ENCODE measurements at regions not wholly inside any gene's neighbourhood (a gene's known extent, or its start where the extent isn't known, plus 50 kb on each side); places are given as distances from the start of the nearest gene placed in this dataset.

DNA sequence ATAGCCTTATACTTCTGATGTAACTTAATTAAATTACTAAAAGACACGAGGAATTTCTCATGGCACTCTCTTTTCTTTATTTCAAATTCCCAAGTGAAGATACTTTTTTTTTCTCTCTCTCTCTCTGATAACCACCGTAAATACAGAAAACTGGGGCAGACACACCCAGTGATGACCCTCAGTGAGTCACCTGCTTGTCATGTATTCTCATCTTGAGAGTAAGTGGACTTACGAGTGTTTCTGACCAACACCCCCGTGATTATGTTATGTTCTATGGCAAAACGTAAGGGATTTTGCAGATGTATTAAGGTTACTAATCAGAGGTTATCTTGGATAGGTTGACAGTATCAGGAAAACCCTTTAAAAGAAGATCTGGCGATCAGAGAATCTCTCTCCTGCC is 348.8 kb upstream of the ZNF717 start:
- 19% methylated on average over 6 of the region's 6 CpGs for WGBS
- no peak overlapping the region for H2AFZ ChIP-seq (ENCODE audit: low read depth, low read length)
- peak; percentile 38 for DNase-seq
- no peak overlapping the region for H3K4ac ChIP-seq (ENCODE audit: low read depth in 1 of 2, low read length in 2 of 2)
- no peaks in the 10 kb centered on the region for H3K27me3 ChIP-seq (ENCODE audit: control insufficient read depth in 1 of 2, insufficient read depth in 1 of 2, low read length in 2 of 2)
- H3K14ac ChIP-seq (ENCODE audit: low read length in 2 of 2): no peak overlapping the region
- no peak overlapping the region for H2BK12ac ChIP-seq (ENCODE audit: low read length in 2 of 2)
- H2AK5ac ChIP-seq (ENCODE audit: low read length, severe bottlenecking): no peak overlapping the region
- no peaks in the 10 kb centered on the region for H3K9me3 ChIP-seq (ENCODE audit: control insufficient read depth, low read length)
- no peak overlapping the region for H3K4me3 ChIP-seq (ENCODE audit: insufficient read depth in 1 of 2, low read depth in 1 of 2, low read length in 2 of 2)
- no peak overlapping the region for H3K27ac ChIP-seq (ENCODE audit: low read length, poor library complexity, severe bottlenecking)
- H3K9ac ChIP-seq (ENCODE audit: low read length): no peak overlapping the region
- no peak overlapping the region for H2BK5ac ChIP-seq (ENCODE audit: low read depth, low read length, poor library complexity, severe bottlenecking)
- no peaks in the 10 kb centered on the region for H3K36me3 ChIP-seq (ENCODE audit: control insufficient read depth in 1 of 2, insufficient read depth in 2 of 2, low read depth in 1 of 2, low read length in 2 of 2)
- no peak overlapping the region for H3K23ac ChIP-seq (ENCODE audit: low read length in 2 of 2)
- H4K8ac ChIP-seq (ENCODE audit: low read length): no peak overlapping the region
- no peak overlapping the region for H3K4me2 ChIP-seq (ENCODE audit: low read length, poor library complexity, severe bottlenecking)
- H3K4me1 ChIP-seq (ENCODE audit: control insufficient read depth, insufficient read depth, low read depth, low read length): no peaks in the 10 kb centered on the region
- no peak overlapping the region for H2BK120ac ChIP-seq (ENCODE audit: low read depth, low read length)
- no peaks in the 10 kb centered on the region for H3K79me1 ChIP-seq (replicated peaks; ENCODE audit: low read length, poor library complexity, severe bottlenecking)
- no peak overlapping the region for H2BK15ac ChIP-seq (ENCODE audit: low read depth, poor library complexity, severe bottlenecking)
- no peak overlapping the region for H3K18ac ChIP-seq (ENCODE audit: low read depth in 1 of 2, low read length in 2 of 2)
- H4K91ac ChIP-seq (ENCODE audit: low read length): no peak overlapping the region

DNA sequence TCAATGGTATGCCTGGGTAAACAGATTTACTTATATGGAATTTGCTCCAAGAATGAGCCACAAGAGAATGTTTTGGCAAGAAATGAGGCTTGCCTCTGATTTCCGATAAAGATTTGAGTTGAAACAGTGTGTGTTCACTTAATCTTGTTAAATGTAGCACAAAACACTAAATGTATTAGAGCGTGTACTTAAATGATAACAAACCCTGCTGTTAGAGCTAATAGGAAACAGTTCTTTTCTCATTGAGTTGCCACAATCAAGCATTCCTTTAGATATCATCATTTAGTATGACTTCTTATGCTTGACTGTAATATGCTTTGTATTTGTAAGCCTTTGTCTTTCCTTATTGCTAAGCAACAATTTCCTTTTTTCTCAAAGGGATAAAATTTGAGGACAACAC is 353.6 kb upstream of the ZNF717 start:
- Histone ChIP-seq H3K79me1 (replicated peaks; ENCODE audit: low read length, poor library complexity, severe bottlenecking) (no peaks in the 10 kb centered on the region), H3K4me3 (ENCODE audit: insufficient read depth in 1 of 2, low read depth in 1 of 2, low read length in 2 of 2) (no peak overlapping the region), H3K27ac (ENCODE audit: low read length, poor library complexity, severe bottlenecking) (no peak overlapping the region), H3K36me3 (ENCODE audit: control insufficient read depth in 1 of 2, insufficient read depth in 2 of 2, low read depth in 1 of 2, low read length in 2 of 2) (no peaks in the 10 kb centered on the region), H3K4ac (ENCODE audit: low read depth in 1 of 2, low read length in 2 of 2) (no peak overlapping the region), H2BK5ac (ENCODE audit: low read depth, low read length, poor library complexity, severe bottlenecking) (no peak overlapping the region), H3K4me2 (ENCODE audit: low read length, poor library complexity, severe bottlenecking) (no peak overlapping the region), H2BK12ac (ENCODE audit: low read length in 2 of 2) (no peak overlapping the region), H2AK5ac (ENCODE audit: low read length, severe bottlenecking) (no peak overlapping the region), H3K18ac (ENCODE audit: low read depth in 1 of 2, low read length in 2 of 2) (no peak overlapping the region), H3K23ac (ENCODE audit: low read length in 2 of 2) (no peak overlapping the region), H3K14ac (ENCODE audit: low read length in 2 of 2) (no peak overlapping the region), H2BK120ac (ENCODE audit: low read depth, low read length) (no peak overlapping the region), H3K27me3 (ENCODE audit: control insufficient read depth in 1 of 2, insufficient read depth in 1 of 2, low read length in 2 of 2) (no peaks in the 10 kb centered on the region), H2BK15ac (ENCODE audit: low read depth, poor library complexity, severe bottlenecking) (no peak overlapping the region), H2AFZ (ENCODE audit: low read depth, low read length) (no peak overlapping the region), H4K91ac (ENCODE audit: low read length) (no peak overlapping the region), H4K8ac (ENCODE audit: low read length) (no peak overlapping the region), H3K9me3 (ENCODE audit: control insufficient read depth, low read length) (no peaks in the 10 kb centered on the region), H3K4me1 (ENCODE audit: control insufficient read depth, insufficient read depth, low read depth, low read length) (no peaks in the 10 kb centered on the region), H3K9ac (ENCODE audit: low read length) (peak overlapping the region; percentile 38)
- no peak for DNase-seq
- WGBS: no CpG with 5 or more reads among the region's 2 CpGs

DNA sequence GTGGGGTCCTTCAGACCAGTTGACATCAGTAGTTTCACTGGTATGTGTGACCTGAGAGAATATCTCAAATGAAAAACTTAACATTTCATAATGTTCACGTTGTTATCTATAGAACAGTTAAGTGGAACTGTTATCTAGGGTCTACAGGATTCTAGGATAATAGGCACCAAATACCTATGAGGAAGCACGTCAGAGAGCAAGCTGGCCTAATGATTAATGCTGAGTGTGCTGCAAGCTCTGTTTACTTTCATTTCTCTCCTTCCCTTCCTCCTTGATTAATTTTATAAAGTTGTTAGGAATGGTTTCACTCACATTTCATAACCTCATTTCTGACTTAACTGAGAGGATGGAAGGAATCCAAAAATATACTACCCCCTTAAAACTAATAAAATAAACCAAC is 362.5 kb upstream of the ZNF717 start:
- H3K27ac ChIP-seq (ENCODE audit: low read length, poor library complexity, severe bottlenecking): no peak overlapping the region

DNA sequence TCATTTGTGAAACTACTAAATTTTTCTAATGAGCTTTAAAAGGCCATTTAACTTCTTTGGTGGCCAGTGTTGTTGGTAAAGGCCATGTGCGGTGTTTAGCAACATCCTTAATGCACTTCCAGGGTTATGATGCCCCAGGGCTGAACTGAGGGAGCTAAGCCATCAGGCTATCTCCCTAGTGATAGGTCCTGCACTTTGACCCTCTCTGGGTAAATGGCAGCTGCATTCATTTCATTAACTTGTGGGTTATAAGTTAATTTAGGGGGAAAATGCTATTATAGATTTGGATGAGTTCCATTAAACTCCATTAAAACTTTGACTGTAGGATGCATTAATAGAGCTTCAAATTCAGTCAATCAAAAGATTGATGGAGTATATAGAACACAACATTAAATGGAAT is 366.7 kb upstream of the ZNF717 start:
- Histone ChIP-seq H3K27ac (ENCODE audit: low read length, poor library complexity, severe bottlenecking) (no peak overlapping the region), H3K27me3 (ENCODE audit: control insufficient read depth in 1 of 2, insufficient read depth in 1 of 2, low read length in 2 of 2) (no peaks in the 10 kb centered on the region), H2BK120ac (ENCODE audit: low read depth, low read length) (no peak overlapping the region), H2AFZ (ENCODE audit: low read depth, low read length) (no peak overlapping the region), H3K4me1 (ENCODE audit: control insufficient read depth, insufficient read depth, low read depth, low read length) (no peaks in the 10 kb centered on the region), H2AK5ac (ENCODE audit: low read length, severe bottlenecking) (no peak overlapping the region), H3K23ac (ENCODE audit: low read length in 2 of 2) (no peak overlapping the region), H2BK12ac (ENCODE audit: low read length in 2 of 2) (no peak overlapping the region), H2BK15ac (ENCODE audit: low read depth, poor library complexity, severe bottlenecking) (no peak overlapping the region), H3K18ac (ENCODE audit: low read depth in 1 of 2, low read length in 2 of 2) (no peak overlapping the region), H2BK5ac (ENCODE audit: low read depth, low read length, poor library complexity, severe bottlenecking) (no peak overlapping the region), H3K14ac (ENCODE audit: low read length in 2 of 2) (no peak overlapping the region), H3K79me1 (replicated peaks; ENCODE audit: low read length, poor library complexity, severe bottlenecking) (no peaks in the 10 kb centered on the region), H3K4me2 (ENCODE audit: low read length, poor library complexity, severe bottlenecking) (no peak overlapping the region), H4K91ac (ENCODE audit: low read length) (no peak overlapping the region), H3K9ac (ENCODE audit: low read length) (no peak overlapping the region), H3K4me3 (ENCODE audit: insufficient read depth in 1 of 2, low read depth in 1 of 2, low read length in 2 of 2) (no peak overlapping the region), H3K9me3 (ENCODE audit: control insufficient read depth, low read length) (peaks cover 8% of the 10 kb centered on the region), H3K36me3 (ENCODE audit: control insufficient read depth in 1 of 2, insufficient read depth in 2 of 2, low read depth in 1 of 2, low read length in 2 of 2) (no peaks in the 10 kb centered on the region), H3K4ac (ENCODE audit: low read depth in 1 of 2, low read length in 2 of 2) (no peak overlapping the region), H4K8ac (ENCODE audit: low read length) (no peak overlapping the region)
- WGBS: 91% methylated on average over 1 of the region's 1 CpG
- no peak for DNase-seq

More for the DNA sequence above, 362.5 kb upstream of the ZNF717 start:
- H3K27me3 ChIP-seq (ENCODE audit: control insufficient read depth in 1 of 2, insufficient read depth in 1 of 2, low read length in 2 of 2): no peaks in the 10 kb centered on the region
- no peak overlapping the region for H2AFZ ChIP-seq (ENCODE audit: low read depth, low read length)
- no peak overlapping the region for H3K9ac ChIP-seq (ENCODE audit: low read length)
- peaks cover 6% of the 10 kb centered on the region for H3K9me3 ChIP-seq (ENCODE audit: control insufficient read depth, low read length)
- no peaks in the 10 kb centered on the region for H3K79me1 ChIP-seq (replicated peaks; ENCODE audit: low read length, poor library complexity, severe bottlenecking)
- no peak overlapping the region for H2AK5ac ChIP-seq (ENCODE audit: low read length, severe bottlenecking)
- H2BK5ac ChIP-seq (ENCODE audit: low read depth, low read length, poor library complexity, severe bottlenecking): no peak overlapping the region
- H3K18ac ChIP-seq (ENCODE audit: low read depth in 1 of 2, low read length in 2 of 2): no peak overlapping the region
- H3K4ac ChIP-seq (ENCODE audit: low read depth in 1 of 2, low read length in 2 of 2): no peak overlapping the region
- no peak overlapping the region for H2BK15ac ChIP-seq (ENCODE audit: low read depth, poor library complexity, severe bottlenecking)
- no peak overlapping the region for H3K14ac ChIP-seq (ENCODE audit: low read length in 2 of 2)
- no peak overlapping the region for H3K23ac ChIP-seq (ENCODE audit: low read length in 2 of 2)
- H3K4me1 ChIP-seq (ENCODE audit: control insufficient read depth, insufficient read depth, low read depth, low read length): no peaks in the 10 kb centered on the region
- no peak overlapping the region for H3K4me3 ChIP-seq (ENCODE audit: insufficient read depth in 1 of 2, low read depth in 1 of 2, low read length in 2 of 2)
- no peak overlapping the region for H2BK120ac ChIP-seq (ENCODE audit: low read depth, low read length)
- no peak overlapping the region for H4K8ac ChIP-seq (ENCODE audit: low read length)
- no CpG with 5 or more reads among the region's 2 CpGs for WGBS
- no peak overlapping the region for H4K91ac ChIP-seq (ENCODE audit: low read length)
- H3K36me3 ChIP-seq (ENCODE audit: control insufficient read depth in 1 of 2, insufficient read depth in 2 of 2, low read depth in 1 of 2, low read length in 2 of 2): no peaks in the 10 kb centered on the region
- DNase-seq: no peak
- H3K4me2 ChIP-seq (ENCODE audit: low read length, poor library complexity, severe bottlenecking): no peak overlapping the region
- H2BK12ac ChIP-seq (ENCODE audit: low read length in 2 of 2): no peak overlapping the region

All from mesenchymal stem cell (in vitro differentiated cells and primary cell).